Rectal smooth muscle tissue (tissue), 1 donor: ENCODE measurements at regions not wholly inside any gene's neighbourhood (a gene's known extent, or its start where the extent isn't known, plus 50 kb on each side); places are given as distances from the start of the nearest gene placed in this dataset.
"Not testable (repeated sequence)": the region's sequence is repeated elsewhere in the genome, so short reads cannot be mapped to it uniquely, and the experiment has no call there.

Experiments
- H3K27ac ChIP-seq: one replicate; pipeline ENCODE4 v1.7.0; 2013; ENCODE audit warnings: low read depth, low read length, inconsistent platforms
- H3K27me3 ChIP-seq: one replicate; pipeline ENCODE4 v1.7.0; 2013; ENCODE audit warnings: low read length; ENCODE audit not compliant: control insufficient read depth, insufficient read depth
- H3K36me3 ChIP-seq: one replicate; pipeline ENCODE4 v1.7.0; 2013; ENCODE audit warnings: low read length; ENCODE audit not compliant: control insufficient read depth, insufficient read depth
- H3K4me1 ChIP-seq: one replicate; pipeline ENCODE4 v1.7.0; 2013; ENCODE audit warnings: low read length; ENCODE audit not compliant: control insufficient read depth, insufficient read depth
- H3K4me3 ChIP-seq: one replicate; pipeline ENCODE4 v1.7.0; 2013; ENCODE audit warnings: low read length
- H3K9ac ChIP-seq: one replicate; pipeline ENCODE4 v1.7.0; 2013; ENCODE audit warnings: low read length

DNA sequence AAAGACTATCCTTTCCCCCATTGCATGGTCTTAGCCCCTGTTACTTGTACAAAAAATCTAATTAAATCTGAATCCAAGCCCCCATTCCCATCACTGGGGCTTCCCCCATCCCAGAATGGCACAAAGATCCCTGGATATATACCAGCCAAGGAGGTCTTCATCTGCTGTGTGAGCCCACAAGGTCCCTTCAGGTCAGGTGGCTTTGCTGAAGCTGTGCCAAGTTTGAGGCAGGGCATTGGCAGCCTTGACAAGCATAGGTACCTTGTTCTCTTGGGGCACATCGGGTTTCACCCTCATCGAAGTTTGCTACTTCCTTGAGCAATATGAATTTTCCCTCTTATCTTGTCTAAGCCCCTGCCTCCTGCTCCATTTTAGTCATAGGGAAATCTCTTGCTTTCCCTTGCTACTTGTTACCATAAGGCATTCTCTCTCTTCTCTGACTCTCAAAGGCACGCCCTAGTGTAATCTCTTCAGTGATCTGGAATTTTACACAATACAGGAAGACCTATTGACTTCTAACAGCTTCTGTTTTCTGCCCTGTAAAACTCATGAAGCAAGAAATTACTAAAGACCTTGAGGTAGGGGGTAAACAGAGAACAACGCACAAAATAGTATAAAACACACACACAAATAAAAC, 71.4 kb upstream of the COG2 start:
- Histone ChIP-seq H3K27ac (no peak overlapping the region), H3K27me3 (no peaks in the 10 kb centered on the region), H3K4me1 (no peaks in the 10 kb centered on the region), H3K4me3 (no peak overlapping the region), H3K9ac (no peak overlapping the region), H3K36me3 (no peaks in the 10 kb centered on the region)

DNA sequence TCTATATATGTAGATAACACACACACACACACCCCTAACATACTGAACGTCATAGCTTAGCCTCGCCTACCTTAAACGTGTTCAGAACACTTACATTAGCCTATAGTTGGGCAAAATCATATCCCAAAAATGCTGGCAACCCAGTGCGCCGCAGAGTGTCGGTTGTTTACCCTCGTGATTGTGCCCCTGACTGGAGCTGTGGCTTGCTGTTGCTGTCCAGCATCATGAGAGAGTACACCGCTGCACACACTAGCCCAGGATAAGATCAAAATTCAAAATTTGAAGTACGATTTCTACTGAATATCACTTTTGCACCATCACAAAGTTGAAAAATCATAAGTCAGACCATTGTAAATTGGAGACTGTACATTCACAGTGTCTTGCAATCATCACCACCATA, 73.1 kb upstream of the COG2 start:
- Histone ChIP-seq H3K4me3 (no peak overlapping the region), H3K4me1 (no peaks in the 10 kb centered on the region), H3K27ac (no peak overlapping the region), H3K36me3 (no peaks in the 10 kb centered on the region), H3K9ac (no peak overlapping the region), H3K27me3 (no peaks in the 10 kb centered on the region)

DNA sequence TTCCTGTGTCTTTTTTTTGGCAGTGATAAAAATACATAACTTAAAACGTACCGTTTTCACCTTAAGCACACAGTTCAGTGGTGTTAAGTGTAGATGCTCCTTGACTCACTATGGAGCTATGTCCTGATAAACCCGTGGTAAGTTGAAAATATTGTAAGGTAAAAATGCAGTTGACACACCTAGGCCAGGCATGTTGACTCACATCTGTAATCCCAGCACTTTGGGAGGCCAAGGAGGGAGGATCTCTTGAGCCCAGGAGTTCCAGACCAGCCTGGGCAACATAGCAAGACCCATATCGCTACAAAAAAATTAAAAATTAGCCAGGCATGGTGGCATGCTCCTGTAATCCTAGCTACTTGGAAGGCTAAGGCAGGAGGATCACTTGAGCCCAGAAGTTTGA, 73.6 kb upstream of the COG2 start:
- H3K27ac ChIP-seq: no peak overlapping the region
- H3K4me3 ChIP-seq: no peak overlapping the region
- no peaks in the 10 kb centered on the region for H3K27me3 ChIP-seq
- no peaks in the 10 kb centered on the region for H3K36me3 ChIP-seq
- H3K9ac ChIP-seq: no peak overlapping the region
- H3K4me1 ChIP-seq: no peaks in the 10 kb centered on the region

DNA sequence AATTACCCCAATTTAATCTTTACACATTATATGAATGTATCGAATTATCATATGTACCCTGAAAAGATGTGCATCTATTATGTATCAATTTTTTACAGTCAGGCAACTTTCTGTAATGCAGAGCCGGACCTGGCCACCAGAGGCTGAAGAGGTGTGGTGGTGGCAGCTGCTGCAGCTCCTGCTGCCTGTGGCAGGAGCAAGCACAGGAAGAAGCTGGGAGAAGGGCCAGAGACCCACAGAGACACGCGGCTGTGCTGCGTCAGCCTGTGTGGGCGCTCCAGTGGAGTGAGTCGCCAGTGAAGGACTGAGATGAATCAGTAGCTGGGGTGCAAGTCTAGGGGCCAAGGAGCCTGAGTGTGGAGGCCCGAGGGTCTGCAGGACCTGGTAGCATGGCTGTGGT, 74.3 kb upstream of the COG2 start:
- Histone ChIP-seq H3K4me1 (no peaks in the 10 kb centered on the region), H3K27ac (no peak overlapping the region), H3K4me3 (no peak overlapping the region), H3K36me3 (no peaks in the 10 kb centered on the region), H3K27me3 (no peaks in the 10 kb centered on the region), H3K9ac (no peak overlapping the region)

DNA sequence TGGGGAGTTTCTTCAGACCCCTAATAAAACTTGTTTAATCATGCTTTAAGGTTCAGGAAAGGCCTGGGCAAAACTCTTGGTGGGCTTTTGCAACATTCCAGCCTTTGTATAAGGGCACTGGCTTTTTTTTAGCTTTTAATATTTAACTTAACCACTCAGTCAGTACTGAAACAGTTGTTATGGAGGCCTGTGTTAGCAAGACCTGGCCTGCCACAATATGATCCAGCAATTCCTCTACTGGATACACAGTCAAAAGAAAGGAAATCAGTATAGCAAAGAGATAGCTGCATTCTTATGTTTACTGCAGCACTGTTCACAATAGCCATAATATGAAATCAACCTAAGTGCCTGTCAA, 75.1 kb upstream of the COG2 start:
- Histone ChIP-seq H3K36me3 (no peaks in the 10 kb centered on the region), H3K27me3 (no peaks in the 10 kb centered on the region), H3K4me1 (no peaks in the 10 kb centered on the region), H3K4me3 (no peak overlapping the region), H3K9ac (no peak overlapping the region), H3K27ac (no peak overlapping the region)

DNA sequence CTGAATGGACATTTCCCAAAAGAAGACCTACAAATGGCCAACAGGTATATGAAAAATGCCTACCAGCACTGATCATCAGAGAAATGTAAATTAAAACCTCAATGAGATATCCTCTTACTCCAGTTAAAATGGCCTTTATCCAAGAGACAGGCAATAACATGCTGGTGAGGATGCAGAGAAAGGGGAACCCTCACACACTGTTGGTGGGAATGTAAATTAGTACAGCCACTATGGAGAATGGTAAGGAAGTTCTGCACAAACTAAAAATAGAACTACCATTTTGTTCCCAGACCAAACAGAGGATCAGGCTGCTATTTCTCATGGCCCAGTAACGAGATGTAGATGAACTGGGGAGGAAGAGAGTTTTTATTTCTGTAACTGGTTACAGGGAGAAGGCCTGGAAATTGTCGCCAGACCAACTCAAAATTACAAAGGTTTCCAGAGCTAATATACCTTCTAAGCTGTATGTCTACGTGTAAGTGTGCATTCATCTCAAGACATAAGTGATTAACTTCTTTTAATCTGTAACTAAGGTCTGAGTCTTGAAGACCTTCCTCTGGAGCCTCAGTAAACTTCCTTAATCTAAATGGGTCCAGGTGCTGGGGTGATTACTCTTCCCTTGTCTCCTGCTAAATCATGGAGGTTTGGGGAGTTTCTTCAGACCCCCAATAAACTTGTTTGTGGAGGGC, 75.6 kb upstream of the COG2 start:
- not testable (repeated sequence) for H3K27ac ChIP-seq, H3K4me3 ChIP-seq, H3K4me1 ChIP-seq, H3K9ac ChIP-seq, H3K27me3 ChIP-seq, H3K36me3 ChIP-seq

DNA sequence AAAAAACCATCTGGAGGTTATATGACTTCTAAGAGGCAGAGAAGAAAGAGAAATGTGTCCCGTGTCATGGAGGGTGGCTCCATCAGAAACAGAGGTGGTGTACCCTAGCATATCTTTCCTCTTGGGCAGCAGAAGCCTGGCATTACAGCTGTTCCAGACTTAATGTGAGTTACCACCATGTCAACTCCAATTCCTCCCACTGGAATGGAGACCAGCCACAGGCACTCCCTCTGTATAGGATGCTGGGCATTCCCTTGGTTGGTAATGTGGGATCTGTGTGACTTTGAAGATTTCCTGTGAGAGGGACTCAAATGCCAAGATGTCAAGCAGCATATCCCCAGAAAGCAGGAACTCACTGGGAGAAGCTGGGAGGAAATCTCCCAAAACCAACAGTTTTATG, 77.1 kb upstream of the COG2 start:
- H3K4me3 ChIP-seq: no peak overlapping the region
- H3K27me3 ChIP-seq: no peaks in the 10 kb centered on the region
- no peak overlapping the region for H3K27ac ChIP-seq
- no peak overlapping the region for H3K9ac ChIP-seq
- H3K36me3 ChIP-seq: no peaks in the 10 kb centered on the region
- no peaks in the 10 kb centered on the region for H3K4me1 ChIP-seq

DNA sequence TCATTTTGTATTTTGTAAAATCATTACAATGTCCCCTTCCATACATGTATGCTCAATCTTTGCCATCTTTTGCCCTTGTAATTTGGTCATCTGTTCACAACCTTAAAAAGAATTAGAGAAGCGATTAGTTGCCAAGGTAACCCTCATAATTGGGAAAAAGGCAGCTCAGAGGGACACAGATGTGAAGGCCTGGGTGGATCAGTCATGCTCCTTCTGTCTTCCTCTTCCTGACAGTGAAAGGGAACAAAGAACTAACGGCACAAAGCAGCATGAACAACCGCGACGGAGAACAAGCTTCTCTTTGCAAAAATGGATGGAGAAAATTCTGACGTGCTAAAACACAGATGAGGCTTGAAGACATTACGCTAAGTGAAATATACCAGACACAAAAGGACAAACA, 78.7 kb upstream of the COG2 start:
- Histone ChIP-seq H3K9ac (no peak overlapping the region), H3K4me3 (no peak overlapping the region), H3K27me3 (no peaks in the 10 kb centered on the region), H3K27ac (no peak overlapping the region), H3K36me3 (no peaks in the 10 kb centered on the region), H3K4me1 (no peaks in the 10 kb centered on the region)

DNA sequence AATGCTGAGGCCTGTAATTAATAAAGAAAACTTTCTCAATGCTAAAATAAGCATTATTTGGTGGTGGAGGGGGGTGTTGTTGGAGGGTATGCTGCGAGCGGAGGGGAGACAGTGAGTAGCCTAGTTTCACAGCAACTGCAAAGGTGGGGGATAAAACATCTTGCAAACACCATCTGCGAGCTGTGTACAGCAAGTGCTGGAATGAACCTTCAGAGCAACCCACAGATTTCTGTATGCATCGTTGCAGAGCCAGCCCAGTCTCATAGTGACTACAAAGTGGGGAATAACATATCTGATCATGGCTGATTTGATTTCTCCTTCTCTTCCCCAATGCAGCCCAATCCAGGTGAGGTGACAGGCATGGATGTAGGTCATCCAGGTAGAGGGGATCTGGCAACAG, 80.7 kb upstream of the COG2 start:
- Histone ChIP-seq H3K4me1 (no peaks in the 10 kb centered on the region), H3K4me3 (no peak overlapping the region), H3K27ac (no peak overlapping the region), H3K27me3 (no peaks in the 10 kb centered on the region), H3K36me3 (no peaks in the 10 kb centered on the region), H3K9ac (no peak overlapping the region)

DNA sequence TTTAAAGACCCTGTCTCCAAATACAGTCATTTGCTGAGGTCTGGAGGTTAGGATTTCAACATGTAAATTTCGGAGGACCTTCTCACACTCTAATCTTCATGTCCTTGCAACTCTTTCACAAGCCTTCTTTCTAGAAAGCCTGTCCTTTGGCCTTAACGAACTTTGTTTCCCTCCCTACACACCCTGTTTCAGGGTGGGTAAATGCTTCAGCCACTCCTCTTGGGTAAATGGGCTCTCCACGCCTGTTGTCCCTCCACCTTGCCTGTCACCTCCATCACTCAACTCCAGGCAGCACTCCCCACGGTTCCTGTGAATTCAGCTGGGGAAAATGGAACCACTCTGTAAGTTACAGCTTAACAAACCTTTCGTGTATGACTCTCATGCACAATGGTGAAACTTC, 84.0 kb upstream of the COG2 start:
- Histone ChIP-seq H3K4me1 (no peaks in the 10 kb centered on the region), H3K36me3 (no peaks in the 10 kb centered on the region), H3K4me3 (no peak overlapping the region), H3K27me3 (no peaks in the 10 kb centered on the region), H3K27ac (no peak overlapping the region), H3K9ac (no peak overlapping the region)

DNA sequence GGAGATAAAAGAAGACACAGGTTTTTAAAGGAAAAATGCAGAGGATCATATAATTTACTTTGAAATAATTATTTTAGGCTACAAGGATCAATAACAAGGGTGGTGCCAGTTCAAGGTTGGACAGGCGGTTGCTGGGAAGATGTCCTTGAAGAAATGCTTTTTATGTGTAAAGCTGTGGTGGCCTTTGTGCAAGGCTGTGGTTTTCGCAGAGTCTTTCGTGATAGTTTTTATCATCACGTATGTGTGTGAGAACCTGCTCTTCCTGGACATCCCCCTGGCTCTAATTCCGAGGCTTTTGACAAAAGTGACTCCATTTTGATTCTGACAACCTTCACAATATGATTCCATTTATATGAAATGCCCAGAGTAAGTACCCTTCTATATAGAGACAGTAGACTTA, 85.8 kb upstream of the COG2 start:
- Histone ChIP-seq H3K9ac (no peak overlapping the region), H3K36me3 (no peaks in the 10 kb centered on the region), H3K27ac (no peak overlapping the region), H3K27me3 (no peaks in the 10 kb centered on the region), H3K4me3 (no peak overlapping the region), H3K4me1 (no peaks in the 10 kb centered on the region)

DNA sequence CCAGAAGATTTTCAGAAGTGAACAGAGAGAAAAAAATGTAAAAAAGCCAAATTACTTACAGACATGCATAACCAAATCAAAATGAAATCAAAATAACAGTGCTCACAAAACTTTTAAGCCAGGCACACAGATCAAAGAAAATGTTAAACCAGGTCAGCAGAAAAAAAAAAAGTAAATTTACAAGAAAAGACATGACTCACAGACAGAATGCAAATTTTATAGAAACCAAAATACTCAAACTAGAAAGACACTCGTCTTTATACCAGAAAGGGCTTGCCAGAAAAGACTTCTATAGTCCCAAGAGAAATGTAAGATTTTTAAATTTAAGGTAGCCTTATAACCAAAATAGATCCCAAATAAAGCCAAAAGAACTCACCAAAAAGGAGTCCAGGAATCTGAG, 86.5 kb upstream of the COG2 start:
- Histone ChIP-seq H3K36me3 (no peaks in the 10 kb centered on the region), H3K9ac (no peak overlapping the region), H3K27ac (no peak overlapping the region), H3K27me3 (no peaks in the 10 kb centered on the region), H3K4me1 (no peaks in the 10 kb centered on the region), H3K4me3 (no peak overlapping the region)

DNA sequence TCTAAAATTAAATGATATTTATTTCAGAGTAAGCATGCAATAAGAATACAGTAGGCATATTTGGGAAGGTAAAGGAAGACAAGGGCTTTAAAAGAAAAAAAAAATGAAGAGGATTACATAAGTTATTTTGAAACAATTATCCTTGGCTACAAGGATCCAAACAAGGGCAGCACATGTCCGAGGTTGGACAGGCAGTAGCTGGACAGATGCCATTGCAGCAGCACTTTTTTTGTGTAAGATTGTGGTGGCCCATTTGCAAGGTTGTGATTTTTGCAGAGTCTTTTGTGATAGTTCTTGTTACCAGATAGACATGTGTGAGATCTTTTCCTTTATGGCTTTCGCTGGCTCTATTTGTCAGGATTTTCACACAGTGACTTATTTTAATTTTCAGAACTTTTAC, 89.4 kb upstream of the COG2 start:
- Histone ChIP-seq H3K27ac (no peak overlapping the region), H3K27me3 (no peaks in the 10 kb centered on the region), H3K36me3 (no peaks in the 10 kb centered on the region), H3K4me3 (no peak overlapping the region), H3K9ac (no peak overlapping the region), H3K4me1 (no peaks in the 10 kb centered on the region)
